DND-41 (cell line): ENCODE measurements at regions not wholly inside any gene's neighbourhood (a gene's known extent, or its start where the extent isn't known, plus 50 kb on each side); places are given as distances from the start of the nearest gene placed in this dataset.

ENCODE experiments used
- ATAC-seq: fragments of 200-7000 bp; cut with Tn5 transposase; 3 replicates; pipeline ENCODE4 v1.9.1; 2021; ENCODE audit warnings: low read depth; ENCODE audit not compliant: insufficient read depth
- DNase-seq: peaks from one replicate; pipeline ENCODE4 v3.0.0-alpha.2; 2020
- H2AFZ ChIP-seq: 2 replicates; pipeline ENCODE4 v1.6.0; 2012; ENCODE audit warnings: low read depth, low read length
- H3K27ac ChIP-seq: 2 replicates; pipeline ENCODE4 v1.5.1; 2012; ENCODE audit warnings: low read length, inconsistent platforms
- H3K27me3 ChIP-seq: fragments of 200-600 bp; sonication (generic); 2 replicates; pipeline ENCODE4 v1.6.0; 2012; ENCODE audit warnings: low read length, mild to moderate bottlenecking, inconsistent platforms; ENCODE audit not compliant: insufficient read depth, poor library complexity
- H3K36me3 ChIP-seq: 2 replicates; pipeline ENCODE4 v1.5.1; 2012; ENCODE audit warnings: low read length, inconsistent platforms; ENCODE audit not compliant: insufficient read depth
- H3K4me1 ChIP-seq: 2 replicates; pipeline ENCODE4 v1.5.1; 2012; ENCODE audit warnings: mild to moderate bottlenecking, low read length; ENCODE audit not compliant: insufficient read depth
- H3K4me2 ChIP-seq: 2 replicates; pipeline ENCODE4 v1.6.0; 2012; ENCODE audit warnings: mild to moderate bottlenecking, moderate library complexity, low read length, inconsistent platforms; ENCODE audit not compliant: insufficient read depth
- H3K4me3 ChIP-seq, 2 experiments: fragments of 200-600 bp in 1 of 2; shearing (Covaris generic) in 1 of 2; 2 replicates each; pipeline ENCODE4 v1.5.1; 2012 to 2016; ENCODE audit warnings: inconsistent platforms in 2 of 2, low read length in 2 of 2, mild to moderate bottlenecking in 2 of 2, low read depth in 1 of 2, moderate library complexity in 1 of 2
- H3K79me2 ChIP-seq: 2 replicates; pipeline ENCODE4 v1.6.0; 2012; ENCODE audit warnings: low read length, inconsistent platforms; ENCODE audit not compliant: insufficient read depth
- H3K9ac ChIP-seq: 2 replicates; pipeline ENCODE4 v1.6.0; 2012; ENCODE audit warnings: low read depth, mild to moderate bottlenecking, inconsistent platforms, low read length, moderate library complexity
- H3K9me3 ChIP-seq: 2 replicates; pipeline ENCODE4 v1.5.1; 2012; ENCODE audit warnings: low read length, moderate library complexity, mild to moderate bottlenecking, inconsistent platforms; ENCODE audit not compliant: insufficient read depth, severe bottlenecking
- H4K20me1 ChIP-seq: 2 replicates; pipeline ENCODE4 v1.6.0; 2012; ENCODE audit warnings: low read length; ENCODE audit not compliant: insufficient read depth
- CTCF ChIP-seq: IDR thresholded peaks from 2 replicates; pipeline ENCODE4 v1.5.1; 2012; ENCODE audit warnings: borderline replicate concordance, low read length, moderate library complexity, mild to moderate bottlenecking; ENCODE audit not compliant: poor library complexity, severe bottlenecking; ENCODE audit errors: extremely low read depth
- EZH2 ChIP-seq: IDR thresholded peaks from 3 replicates; pipeline ENCODE4 v1.6.1; 2012; ENCODE audit warnings: borderline replicate concordance, low read depth, mild to moderate bottlenecking, moderate library complexity, low read length, inconsistent platforms; ENCODE audit not compliant: severe bottlenecking

- Histone ChIP-seq H2AFZ (no peak overlapping the region), H3K9ac (no peak overlapping the region), H4K20me1 (no peaks in the 10 kb centered on the region), H3K4me2 (no peak overlapping the region), H3K36me3 (no peaks in the 10 kb centered on the region), H3K4me3 (no peak overlapping the region), H3K79me2 (no peaks in the 10 kb centered on the region), H3K27ac (no peak overlapping the region), H3K27me3 (no peaks in the 10 kb centered on the region), H3K4me1 (no peaks in the 10 kb centered on the region), H3K9me3 (no peaks in the 10 kb centered on the region)
- TF ChIP-seq EZH2 (no peak), CTCF (no peak)
- ATAC-seq (no peak), DNase-seq (no peak)
Observed at GRCh38 chr4:32472918-32473317, 1752.7 kb downstream of the PCDH7 start.

GRCh38 chr4:32475710-32476109 lies 1755.5 kb downstream of the PCDH7 start:
- ATAC-seq (no peak), DNase-seq (no peak)
- Histone ChIP-seq H3K4me2 (no peak overlapping the region), H2AFZ (no peak overlapping the region), H3K9me3 (no peaks in the 10 kb centered on the region), H3K79me2 (no peaks in the 10 kb centered on the region), H3K27me3 (no peaks in the 10 kb centered on the region), H3K9ac (no peak overlapping the region), H3K27ac (no peak overlapping the region), H3K36me3 (no peaks in the 10 kb centered on the region), H3K4me3 (no peak overlapping the region), H3K4me1 (no peaks in the 10 kb centered on the region), H4K20me1 (no peaks in the 10 kb centered on the region)
- no peak for TF ChIP-seq CTCF
- no peak for TF ChIP-seq EZH2

GRCh38 chr4:32477518-32477917 lies 1757.3 kb downstream of the PCDH7 start:
- DNase-seq (no peak), ATAC-seq (no peak)
- Histone ChIP-seq H3K4me3 (no peak overlapping the region), H3K9ac (no peak overlapping the region), H3K27ac (no peak overlapping the region), H3K79me2 (no peaks in the 10 kb centered on the region), H3K4me1 (no peaks in the 10 kb centered on the region), H3K4me2 (no peak overlapping the region), H3K9me3 (no peaks in the 10 kb centered on the region), H3K27me3 (no peaks in the 10 kb centered on the region), H2AFZ (no peak overlapping the region), H3K36me3 (no peaks in the 10 kb centered on the region), H4K20me1 (no peaks in the 10 kb centered on the region)
- no peak for TF ChIP-seq EZH2
- TF ChIP-seq CTCF: no peak

- ATAC-seq (no peak), DNase-seq (no peak)
- no peaks in the 10 kb centered on the region for H3K9me3 ChIP-seq
- no peak overlapping the region for H3K27ac ChIP-seq
- no peak overlapping the region for H2AFZ ChIP-seq
- H4K20me1 ChIP-seq: no peaks in the 10 kb centered on the region
- TF ChIP-seq CTCF: no peak
- TF ChIP-seq EZH2: no peak
- H3K4me2 ChIP-seq: no peak overlapping the region
- H3K4me3 ChIP-seq: no peak overlapping the region
- H3K9ac ChIP-seq: no peak overlapping the region
- H3K79me2 ChIP-seq: no peaks in the 10 kb centered on the region
- H3K27me3 ChIP-seq: no peaks in the 10 kb centered on the region
- H3K4me1 ChIP-seq: no peaks in the 10 kb centered on the region
- H3K36me3 ChIP-seq: no peaks in the 10 kb centered on the region
Observed at GRCh38 chr4:32485956-32486355, 1765.8 kb downstream of the PCDH7 start.
